GM21619 (cell line): ENCODE measurements at regions not wholly inside any gene's neighbourhood (a gene's known extent, or its start where the extent isn't known, plus 50 kb on each side); places are given as distances from the start of the nearest gene placed in this dataset.
"Not testable (repeated sequence)": the region's sequence is repeated elsewhere in the genome, so short reads cannot be mapped to it uniquely, and the experiment has no call there.

ENCODE experiments used
- ATAC-seq: cut with Tn5 transposase; IDR thresholded peaks from one replicate; pipeline ENCODE4 v1.9.1; 2021; ENCODE audit not compliant: unreplicated experiment

DNA sequence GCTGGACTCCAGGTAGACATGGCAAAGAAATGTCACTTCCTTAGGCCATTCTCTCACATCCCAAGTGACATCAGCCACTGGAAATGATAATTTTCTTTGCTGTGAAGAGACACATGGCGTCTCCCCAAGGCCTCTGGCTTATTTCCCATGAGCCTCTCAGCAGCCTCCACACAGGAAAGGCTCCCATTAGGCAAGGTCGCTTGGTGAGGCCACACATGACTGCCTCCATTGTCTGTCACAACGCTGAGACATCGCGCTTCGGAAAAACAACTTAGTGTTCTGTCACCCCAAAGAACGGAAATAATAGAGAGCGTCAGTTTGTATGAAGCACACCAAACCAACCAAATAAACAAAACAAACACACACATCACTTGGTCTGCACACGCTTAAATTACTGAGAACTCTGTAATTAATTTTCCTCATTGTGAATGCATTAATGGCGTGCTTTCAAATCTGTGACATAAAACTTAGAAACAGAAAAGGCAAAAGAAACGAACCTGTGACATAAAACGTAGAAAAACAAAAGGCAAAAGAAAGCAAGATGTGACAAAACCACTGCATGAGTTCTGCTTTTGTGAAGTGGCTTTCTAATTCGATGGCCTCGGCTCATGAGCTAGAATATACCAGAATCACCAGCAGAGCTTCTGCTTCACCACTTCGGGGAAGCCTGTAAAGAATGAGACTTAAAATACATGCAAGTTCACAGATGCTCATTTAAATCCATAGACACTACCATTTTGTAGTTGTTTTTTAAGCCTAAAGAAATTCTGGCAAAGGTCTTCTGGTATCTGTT, 404.2 kb upstream of the SGCG start:
- no peak for ATAC-seq

DNA sequence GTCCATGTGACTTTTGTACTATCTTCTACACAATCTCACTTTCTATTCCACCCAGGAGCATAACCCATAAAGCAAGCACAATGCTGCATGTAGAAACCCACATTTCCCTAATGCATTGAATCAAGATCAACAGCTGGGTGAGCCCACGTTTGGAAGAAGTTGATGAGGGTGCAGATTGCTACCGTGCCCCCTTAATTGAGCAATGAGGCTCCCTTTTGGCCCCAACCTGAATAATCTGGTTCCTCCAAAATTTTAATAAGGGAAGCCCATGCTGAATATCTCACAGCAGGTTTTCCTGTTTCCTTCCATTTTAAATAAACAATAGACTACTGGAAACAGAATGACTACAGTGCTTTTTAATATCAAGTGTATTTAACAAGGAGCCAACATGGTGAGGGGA, 403.6 kb upstream of the SGCG start:
- no peak for ATAC-seq

DNA sequence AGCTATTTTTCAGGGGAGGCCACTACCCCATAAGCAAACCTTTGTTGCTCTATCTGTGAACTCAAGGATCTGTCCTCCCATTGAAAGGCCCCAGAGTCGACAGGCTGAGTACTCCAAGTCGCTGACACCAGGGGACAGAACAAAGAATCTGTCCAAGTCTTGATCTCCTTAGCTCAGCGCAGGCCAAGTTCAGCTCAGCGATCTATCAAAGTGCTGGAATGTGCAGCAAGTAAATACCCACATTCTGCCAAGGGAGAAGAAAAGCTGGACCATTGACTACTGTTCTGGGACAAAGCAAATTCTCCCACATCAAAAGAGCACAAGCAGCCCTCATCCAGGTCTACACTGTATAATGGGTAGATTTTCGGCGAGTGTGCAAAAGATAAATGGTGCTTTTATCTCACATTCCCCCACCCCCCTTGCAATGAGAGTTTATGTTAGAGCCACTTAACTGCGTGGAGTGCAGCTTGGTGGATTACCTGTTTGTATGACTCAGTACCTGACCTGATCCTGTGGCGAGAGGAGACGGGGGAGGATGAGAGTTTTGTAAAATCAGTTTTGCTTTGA, 391.7 kb upstream of the SGCG start:
- ATAC-seq: no peak

DNA sequence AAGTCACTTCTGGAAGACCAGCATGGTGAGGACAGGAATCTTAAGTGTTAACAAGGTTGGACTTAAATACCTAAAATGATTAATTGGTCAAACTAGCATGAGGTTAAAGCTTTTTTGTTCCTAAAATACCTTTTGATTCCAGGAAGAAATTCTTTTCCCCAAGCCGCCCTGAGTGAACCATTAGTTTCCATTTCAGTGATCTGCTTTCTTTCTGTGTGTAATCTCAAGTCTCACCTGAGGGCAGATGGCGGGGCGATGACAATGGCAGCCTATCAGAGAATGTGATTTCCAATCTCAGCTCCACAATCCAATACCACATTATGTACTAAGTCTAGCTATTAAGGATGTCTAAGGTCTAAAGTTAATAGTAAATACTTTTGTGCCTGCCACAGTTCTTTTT, 390.9 kb upstream of the SGCG start:
- ATAC-seq: no peak

DNA sequence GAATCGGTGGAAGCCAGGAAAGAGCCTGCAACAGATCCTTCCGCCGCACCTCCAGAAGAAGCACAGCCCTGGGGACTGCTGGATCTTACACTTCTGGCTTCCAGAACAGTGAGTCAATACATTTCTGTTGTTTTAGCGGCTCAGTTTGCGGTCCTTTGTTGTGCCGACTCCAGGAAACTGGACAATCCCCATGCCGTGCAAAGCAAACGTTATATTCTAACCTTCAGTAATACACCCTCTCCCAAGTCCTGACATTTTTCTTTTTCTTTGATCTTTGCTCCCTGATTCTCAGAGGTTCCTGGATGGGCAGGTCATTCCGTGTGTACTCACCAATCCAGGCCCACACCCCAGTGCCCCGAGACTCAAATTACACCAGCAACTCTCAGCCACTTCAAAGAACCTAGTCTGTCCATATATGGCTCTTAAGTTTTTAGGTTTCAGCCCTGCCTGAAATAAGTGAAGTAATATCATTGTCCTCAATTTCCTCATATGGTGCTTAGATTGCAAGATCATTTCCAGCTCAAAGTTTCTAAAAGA, 387.1 kb upstream of the SGCG start:
- ATAC-seq: no peak

DNA sequence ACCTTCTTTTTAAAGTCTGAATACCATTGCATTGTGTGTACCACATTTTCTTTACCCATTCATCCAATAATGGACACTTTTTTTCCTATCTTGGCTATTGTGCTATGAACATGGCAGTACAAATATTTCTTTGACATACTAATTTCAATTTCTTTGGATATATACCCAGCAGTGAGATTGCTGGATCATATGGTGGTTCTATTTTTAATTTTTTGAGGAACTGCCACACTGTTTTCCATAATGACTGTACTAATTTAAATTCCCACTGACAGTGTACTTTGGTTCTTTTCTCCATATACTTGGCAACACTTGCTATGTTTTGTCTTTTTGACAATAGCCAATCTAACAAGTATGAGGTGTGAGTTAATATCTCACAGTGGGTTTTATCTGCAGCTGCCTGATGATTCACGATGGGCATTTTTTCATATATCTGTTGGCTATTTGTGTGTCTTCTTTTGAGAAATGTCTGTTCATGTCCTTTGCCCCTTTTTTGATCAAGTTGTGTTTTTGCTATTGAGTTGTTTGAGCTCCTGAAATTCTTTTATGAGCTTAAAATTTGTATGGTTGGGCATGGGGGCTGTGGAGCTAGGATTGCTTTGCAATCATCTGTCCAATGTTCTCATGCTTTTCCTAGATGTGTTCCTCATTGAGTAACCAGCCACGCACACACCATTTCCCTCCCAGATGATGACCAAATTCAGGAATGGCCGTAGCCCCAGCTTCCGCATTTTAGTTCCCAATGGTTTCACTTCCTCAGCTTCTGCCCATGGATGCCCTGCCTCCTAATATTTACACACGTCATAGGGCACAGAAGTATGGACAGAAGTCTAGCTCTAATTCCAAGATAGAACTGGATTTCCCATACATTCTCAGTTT, 380.0 kb upstream of the SGCG start:
- ATAC-seq: no peak

DNA sequence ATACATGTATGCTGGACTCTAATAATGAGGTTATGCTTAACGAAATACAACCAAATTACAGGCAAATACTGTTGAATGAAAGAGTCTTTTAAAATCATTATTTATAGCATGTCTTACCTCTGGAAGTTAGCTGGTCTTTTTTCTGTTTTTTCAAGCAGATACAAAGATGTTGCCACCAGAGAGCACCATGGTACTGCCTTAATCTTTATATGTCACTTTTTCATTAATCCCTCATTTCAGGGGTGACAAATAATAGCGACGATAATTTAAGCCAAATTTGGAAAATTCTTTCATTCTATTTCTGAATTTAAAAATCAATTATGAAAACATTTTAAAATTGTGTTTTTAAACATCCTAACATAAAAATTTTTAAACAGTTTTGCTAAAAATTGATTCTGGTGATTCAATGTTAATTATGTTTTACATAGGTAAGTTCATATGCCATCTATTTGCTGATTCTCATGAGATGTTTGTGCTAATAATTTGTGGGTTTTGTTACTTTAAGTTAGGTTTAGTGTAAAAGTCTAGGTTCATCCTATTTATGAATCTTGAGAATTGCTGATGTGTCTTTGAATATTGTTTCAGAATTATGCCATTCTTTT, 379.3 kb upstream of the SGCG start:
- no peak for ATAC-seq

DNA sequence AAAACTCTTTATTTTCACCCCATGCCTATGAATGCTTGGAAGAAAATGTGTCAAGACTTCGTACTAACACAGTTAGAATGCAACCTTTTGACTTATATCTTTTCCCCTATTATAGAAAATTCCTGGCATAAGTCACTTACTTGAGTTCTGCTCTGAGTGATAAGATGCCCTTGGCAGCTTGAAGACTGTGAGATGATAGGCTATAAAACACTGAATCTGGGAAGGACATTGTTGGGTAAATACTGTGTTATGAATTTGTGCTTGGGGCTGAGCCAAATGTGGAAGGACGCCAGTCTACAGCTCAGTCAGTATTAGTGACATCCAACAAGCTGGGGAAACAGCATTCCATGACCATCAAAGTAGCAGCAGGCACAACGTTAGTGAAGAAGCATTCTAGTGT, 368.0 kb upstream of the SGCG start:
- no peak for ATAC-seq

DNA sequence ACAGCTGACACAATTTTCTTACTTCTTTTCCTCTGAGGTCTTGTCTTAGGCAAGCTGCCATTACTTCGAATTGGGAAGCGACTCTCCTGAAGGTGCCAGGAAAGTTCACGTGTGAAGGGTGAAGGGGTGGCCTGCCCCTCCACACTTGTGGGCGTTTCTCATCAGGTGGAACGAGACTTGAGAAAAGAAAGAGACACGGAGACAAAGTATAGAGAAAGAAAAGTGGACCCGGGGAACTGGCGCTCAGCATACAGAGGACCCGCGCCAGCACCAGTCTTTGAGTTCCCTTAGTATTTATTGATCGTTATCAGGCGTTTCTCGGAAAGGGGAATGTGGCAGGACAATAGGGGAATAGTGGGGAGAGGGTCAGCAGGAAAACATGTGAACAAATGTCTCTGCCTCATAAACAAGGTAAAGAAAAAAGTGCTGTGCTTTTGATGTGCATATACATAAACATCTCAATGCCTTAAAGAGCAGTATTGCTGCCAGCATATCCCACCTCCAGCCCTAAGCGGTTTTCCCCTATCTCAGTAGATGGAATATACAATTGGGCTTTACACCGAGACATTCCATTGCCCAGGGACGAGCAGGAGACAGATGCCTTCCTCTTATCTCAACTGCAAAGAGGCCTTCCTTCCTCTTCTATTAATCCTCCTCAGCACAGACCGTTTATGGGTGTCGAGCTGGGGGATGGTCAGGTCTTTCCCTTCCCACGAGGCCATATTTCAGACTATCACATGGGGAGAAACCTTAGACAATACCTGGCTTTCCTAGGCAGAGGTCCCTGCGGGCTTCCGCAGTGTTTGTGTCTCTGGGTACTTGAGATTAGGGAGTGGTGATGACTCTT, 367.0 kb upstream of the SGCG start:
- not testable (repeated sequence) for ATAC-seq

DNA sequence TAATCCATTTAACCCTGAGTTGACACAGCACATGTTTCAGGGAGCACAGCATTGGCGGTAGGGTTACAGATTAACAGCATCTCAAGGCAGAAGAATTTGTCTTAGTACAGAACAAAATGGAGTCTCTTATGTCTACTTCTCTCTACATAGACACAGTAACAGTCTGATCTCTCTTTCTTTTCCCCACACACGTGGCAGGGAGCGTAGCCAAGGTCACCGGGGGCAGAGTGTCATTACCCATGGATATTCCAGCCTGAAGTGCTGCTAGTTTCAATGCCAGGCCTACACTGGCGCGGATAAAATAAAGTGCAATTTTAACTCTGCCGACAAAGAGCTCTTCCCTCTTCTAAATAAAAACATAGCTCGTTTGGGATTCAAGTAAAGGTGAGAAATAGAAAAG, 366.3 kb upstream of the SGCG start:
- ATAC-seq: not testable (repeated sequence)

DNA sequence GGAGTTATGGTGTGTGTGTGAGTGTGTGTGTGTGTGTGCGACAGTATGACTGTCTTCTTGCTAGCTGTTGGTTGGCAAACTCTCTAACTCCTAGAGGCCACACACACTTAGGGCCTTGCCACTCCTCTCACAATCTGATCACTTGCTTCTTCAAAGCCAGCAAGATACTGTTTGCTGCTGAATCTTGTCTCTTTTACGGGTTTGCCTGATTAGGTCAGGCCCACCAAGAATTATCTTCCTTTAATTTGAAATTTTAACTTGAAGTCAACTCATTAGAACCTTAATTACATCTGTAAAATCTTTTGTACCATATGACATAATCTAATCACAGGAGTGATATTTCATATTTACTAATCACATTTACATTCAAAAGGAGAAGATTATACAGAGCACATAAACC, 359.2 kb upstream of the SGCG start:
- ATAC-seq: no peak

DNA sequence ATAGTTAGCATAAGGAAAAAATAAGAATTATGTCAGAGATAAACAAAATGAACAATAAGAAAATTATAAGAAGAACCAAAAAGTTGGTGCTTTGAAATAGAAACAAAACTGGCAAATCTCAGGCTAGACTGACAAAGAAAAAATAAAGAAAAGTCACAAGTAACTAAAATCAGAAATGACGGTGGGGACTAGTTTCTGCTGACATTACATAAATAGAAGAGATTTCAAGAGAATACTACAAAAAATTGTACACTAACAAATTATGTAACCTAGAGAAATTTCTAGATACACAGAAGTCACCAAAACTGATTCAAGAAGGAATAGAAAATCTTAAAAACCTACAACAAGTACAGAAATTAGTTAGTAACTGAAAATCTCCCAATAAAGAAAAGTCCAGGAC, 355.6 kb upstream of the SGCG start:
- ATAC-seq: no peak

DNA sequence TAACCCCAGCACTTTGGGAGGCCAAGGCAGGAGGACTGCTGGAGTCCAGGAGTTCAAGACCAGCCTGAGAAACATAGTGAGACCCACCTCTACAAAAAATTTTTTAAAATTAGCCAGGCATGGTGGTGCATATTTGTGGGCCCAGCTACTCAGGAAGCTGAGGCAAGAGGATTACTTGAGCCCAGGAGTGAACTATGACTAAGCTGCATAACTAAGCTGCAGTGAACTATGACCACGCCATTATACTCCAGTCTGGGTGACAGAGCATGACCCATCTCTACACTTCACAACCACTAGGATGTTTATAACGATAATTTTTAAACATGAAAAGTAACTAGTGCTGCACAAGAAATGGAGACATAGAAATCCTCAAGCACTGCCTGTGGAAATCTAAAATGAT, 352.7 kb upstream of the SGCG start:
- no peak for ATAC-seq

DNA sequence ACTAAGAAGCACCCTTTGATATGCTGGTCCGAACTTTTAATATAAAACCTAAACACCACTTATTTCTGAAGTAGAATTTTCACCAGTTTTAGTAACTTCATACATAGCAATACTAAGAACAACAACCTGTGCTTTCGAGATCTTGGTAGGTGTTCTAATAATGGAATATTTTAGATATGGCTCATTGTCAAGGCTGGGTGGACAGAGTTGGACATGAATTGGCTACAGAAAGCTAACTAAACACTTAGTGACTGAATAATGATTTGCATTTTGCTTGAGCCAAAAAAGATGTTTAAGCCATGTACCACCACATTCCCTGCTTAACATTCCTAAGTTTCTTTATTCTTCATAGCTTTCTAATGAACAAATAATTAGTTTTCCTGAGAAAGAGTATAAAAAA, 344.3 kb upstream of the SGCG start:
- no peak for ATAC-seq

DNA sequence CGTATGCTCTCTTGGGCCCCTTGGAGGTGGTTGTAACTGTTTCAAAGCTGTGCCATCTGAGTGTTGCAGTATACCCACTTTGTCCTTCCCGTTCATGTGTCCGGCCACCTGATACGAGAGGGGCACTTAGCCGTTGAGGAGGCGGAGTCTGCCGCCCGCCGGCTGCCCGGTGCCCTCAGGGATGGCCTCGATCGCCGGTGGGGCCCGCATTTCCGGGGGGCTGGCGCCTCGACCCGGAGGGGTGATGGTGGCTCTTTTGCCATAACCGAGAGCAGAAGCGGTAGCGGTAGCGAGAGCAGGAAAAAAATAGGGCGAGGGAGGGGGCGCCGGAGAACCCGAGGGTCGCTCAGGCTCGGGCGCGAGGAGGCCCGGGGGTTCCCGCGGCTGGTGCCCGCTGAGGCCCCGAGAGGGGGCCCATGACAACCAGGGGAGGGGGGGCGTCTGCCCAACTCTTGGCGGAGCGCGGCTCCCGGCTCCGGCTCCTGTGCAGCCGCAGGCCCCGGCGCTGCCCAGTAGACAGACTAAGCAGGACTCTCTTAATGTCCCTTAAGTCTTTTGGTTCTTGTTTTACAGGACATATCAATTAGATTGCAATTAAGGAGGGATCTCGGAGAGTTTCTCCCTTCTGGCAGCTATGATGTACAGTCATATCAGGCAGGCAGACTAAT, 342.7 kb upstream of the SGCG start:
- no peak for ATAC-seq

DNA sequence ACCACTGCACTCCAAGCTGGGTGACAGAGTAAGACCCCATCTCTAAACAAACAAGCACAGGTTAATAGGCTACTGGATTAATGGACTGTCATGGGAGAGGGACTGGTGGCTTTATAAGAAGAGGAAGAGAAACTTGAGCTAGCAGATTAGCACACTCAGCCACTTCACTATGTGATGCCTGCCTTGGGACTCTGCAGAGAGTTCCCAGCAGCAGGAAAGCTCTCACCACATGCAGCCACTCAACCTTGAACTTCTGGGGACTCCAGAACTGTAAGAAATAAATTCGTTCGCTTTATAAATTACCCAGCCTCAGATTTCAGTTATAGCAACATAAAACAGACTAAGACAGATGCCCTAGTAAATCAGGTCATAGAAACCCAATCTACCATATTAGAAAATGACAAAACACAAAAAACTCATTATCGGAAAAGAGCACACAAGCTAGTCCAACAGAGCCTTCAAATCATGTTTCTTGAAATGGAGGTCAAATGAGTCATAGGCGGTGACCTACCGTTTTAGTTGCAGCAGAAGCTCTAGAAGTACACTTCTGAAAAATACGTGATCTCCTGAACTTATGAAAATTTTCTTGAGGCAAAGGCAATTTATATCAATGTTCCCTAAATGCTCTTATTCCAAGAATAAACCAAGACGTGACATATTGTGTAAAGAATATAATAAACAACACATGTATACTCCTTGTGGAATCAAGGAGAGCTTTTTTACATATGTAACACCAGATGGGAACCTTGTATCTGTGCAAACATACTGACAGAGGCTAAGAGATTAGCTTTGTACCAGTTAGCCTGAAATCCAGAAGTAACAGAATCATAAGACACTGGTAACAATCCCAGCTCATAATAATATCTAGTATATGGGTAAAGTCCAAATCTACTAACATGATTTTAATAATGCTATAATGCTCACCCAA, 340.9 kb upstream of the SGCG start:
- ATAC-seq: no peak

DNA sequence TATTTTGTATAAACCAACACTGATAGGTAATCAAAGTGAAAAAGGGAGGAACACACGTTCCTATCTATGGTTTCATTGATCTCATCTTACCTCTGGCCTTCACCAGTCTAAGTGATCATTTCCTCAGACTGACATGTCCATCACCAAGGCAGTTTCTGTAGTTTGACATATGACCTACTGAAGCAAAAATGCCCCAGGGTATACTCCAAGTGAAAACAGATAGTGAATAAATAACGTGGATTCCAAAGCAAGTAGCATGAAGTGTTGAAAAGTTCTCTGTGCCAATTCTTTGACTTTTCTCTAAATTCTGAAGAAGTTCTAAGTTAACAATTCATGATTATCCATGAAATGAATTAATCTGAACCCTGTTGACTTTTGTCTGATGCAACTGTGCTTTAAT, 334.2 kb upstream of the SGCG start:
- no peak for ATAC-seq

DNA sequence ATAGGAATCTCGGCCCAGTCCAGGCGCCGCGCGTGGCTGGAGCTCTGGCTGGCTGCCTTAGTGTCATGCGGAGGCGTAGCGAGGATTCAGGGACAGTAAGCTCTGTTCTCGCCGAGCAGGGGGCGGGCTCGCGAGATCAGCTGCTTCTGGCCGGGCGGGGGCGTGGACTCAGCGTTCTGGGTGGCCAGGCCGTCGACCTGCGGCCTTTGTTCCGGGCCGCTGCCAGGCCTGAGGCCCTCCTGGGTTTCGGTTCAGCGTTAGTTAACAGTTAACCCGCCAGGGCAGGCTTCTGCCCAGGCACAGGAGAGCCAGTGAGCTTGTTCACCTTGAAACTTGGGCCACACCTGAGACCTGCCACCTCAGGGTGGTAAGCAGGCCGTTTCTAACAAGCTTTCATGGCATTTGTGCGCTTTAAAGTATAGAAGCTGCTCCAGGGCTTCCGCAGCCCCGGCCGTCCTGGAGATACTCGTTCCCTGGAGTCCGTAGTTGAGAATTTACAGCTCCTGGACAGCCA, 332.2 kb upstream of the SGCG start:
- no peak for ATAC-seq

DNA sequence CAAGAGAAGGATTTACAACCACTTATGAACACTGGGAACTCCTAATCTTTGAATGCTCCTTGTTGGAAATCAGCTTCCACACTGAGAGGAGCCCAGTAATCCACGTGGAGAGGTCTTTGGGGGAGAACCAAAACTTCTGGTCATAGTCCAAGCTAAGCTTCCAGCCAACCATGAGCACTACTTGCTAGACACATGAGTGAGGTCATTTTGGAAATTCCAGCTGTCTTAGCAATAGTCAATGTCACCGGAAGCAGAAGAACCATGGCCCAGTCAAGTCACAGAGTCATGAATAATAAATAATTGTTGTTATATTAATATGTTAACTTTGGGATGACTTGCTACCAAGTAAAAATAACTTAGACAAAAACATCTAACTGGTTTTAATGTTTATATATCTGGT, 324.9 kb upstream of the SGCG start:
- no peak for ATAC-seq
